ENCODE measurements at regions not wholly inside any gene's neighbourhood (a gene's known extent, or its start where the extent isn't known, plus 50 kb on each side); places are given as distances from the start of the nearest gene placed in this dataset.

- Histone ChIP-seq H3K4me1 (ENCODE audit: control insufficient read depth in 4 of 4, insufficient read depth in 4 of 4, low read length in 3 of 4) (no peaks in the 10 kb centered on the region), H3K4me3 (ENCODE audit: low read depth in 1 of 3, low read length in 3 of 3) (no peak overlapping the region), H3K36me3 (ENCODE audit: control insufficient read depth in 4 of 4, insufficient read depth in 3 of 4, low read depth in 1 of 4, low read length in 3 of 4) (no peaks in the 10 kb centered on the region), H3K9ac (ENCODE audit: low read depth in 1 of 2, low read length in 2 of 2) (no peak overlapping the region), H3K9me3 (ENCODE audit: control insufficient read depth in 4 of 4, low read length in 3 of 4) (no peaks in the 10 kb centered on the region), H3K27me3 (ENCODE audit: control insufficient read depth in 4 of 4, insufficient read depth in 4 of 4, low read length in 3 of 4) (no peaks in the 10 kb centered on the region), H3K27ac (ENCODE audit: low read depth in 1 of 2, low read length in 2 of 2) (no peak overlapping the region)
- TF ChIP-seq YY1 (IDR thresholded peaks at IDR 0.05) = no peak
- no peak for TF ChIP-seq REST (IDR thresholded peaks at IDR 0.05)
- WGBS = 90% methylated on average over 25 of the region's 25 CpGs
- DNase-seq (ENCODE audit: low spot score) = no peak
Measured at GRCh38 chr10:129056734-129057689, 410.0 kb upstream of the MGMT start.

- Histone ChIP-seq H3K4me3 (ENCODE audit: low read depth in 1 of 3, low read length in 3 of 3) (no peak overlapping the region), H3K27ac (ENCODE audit: low read depth in 1 of 2, low read length in 2 of 2) (no peak overlapping the region), H3K9ac (ENCODE audit: low read depth in 1 of 2, low read length in 2 of 2) (no peak overlapping the region), H3K9me3 (ENCODE audit: control insufficient read depth in 4 of 4, low read length in 3 of 4) (no peaks in the 10 kb centered on the region), H3K36me3 (ENCODE audit: control insufficient read depth in 4 of 4, insufficient read depth in 3 of 4, low read depth in 1 of 4, low read length in 3 of 4) (no peaks in the 10 kb centered on the region), H3K4me1 (ENCODE audit: control insufficient read depth in 4 of 4, insufficient read depth in 4 of 4, low read length in 3 of 4) (no peaks in the 10 kb centered on the region), H3K27me3 (ENCODE audit: control insufficient read depth in 4 of 4, insufficient read depth in 4 of 4, low read length in 3 of 4) (no peaks in the 10 kb centered on the region)
- 74% methylated on average over 15 of the region's 15 CpGs for WGBS
- no peak for DNase-seq (ENCODE audit: low spot score)
- no peak for TF ChIP-seq HNF4A (conservative IDR thresholded peaks at IDR 0.05)
- no peak for TF ChIP-seq SP1 (IDR thresholded peaks at IDR 0.05)
Measured at GRCh38 chr10:129057856-129058663, 409.0 kb upstream of the MGMT start.

GRCh38 chr10:129058664-129059155 is 408.3 kb upstream of the MGMT start:
- Histone ChIP-seq H3K27me3 (ENCODE audit: control insufficient read depth in 4 of 4, insufficient read depth in 4 of 4, low read length in 3 of 4) (no peaks in the 10 kb centered on the region), H3K9ac (ENCODE audit: low read depth in 1 of 2, low read length in 2 of 2) (no peak overlapping the region), H3K4me1 (ENCODE audit: control insufficient read depth in 4 of 4, insufficient read depth in 4 of 4, low read length in 3 of 4) (no peaks in the 10 kb centered on the region), H3K36me3 (ENCODE audit: control insufficient read depth in 4 of 4, insufficient read depth in 3 of 4, low read depth in 1 of 4, low read length in 3 of 4) (no peaks in the 10 kb centered on the region), H3K4me3 (ENCODE audit: low read depth in 1 of 3, low read length in 3 of 3) (no peak overlapping the region), H3K27ac (ENCODE audit: low read depth in 1 of 2, low read length in 2 of 2) (no peak overlapping the region), H3K9me3 (ENCODE audit: control insufficient read depth in 4 of 4, low read length in 3 of 4) (no peaks in the 10 kb centered on the region)
- 90% methylated on average over 9 of the region's 9 CpGs for WGBS
- TF ChIP-seq GABPA (IDR thresholded peaks at IDR 0.05 in 1 of 2, conservative IDR thresholded peaks at IDR 0.05 in 1 of 2) (no peak), HNF4A (conservative IDR thresholded peaks at IDR 0.05) (no peak), TAF1 (conservative IDR thresholded peaks at IDR 0.05) (no peak), REST (IDR thresholded peaks at IDR 0.05) (no peak), MAX (IDR thresholded peaks at IDR 0.05) (no peak), YY1 (IDR thresholded peaks at IDR 0.05) (no peak), RXRA (IDR thresholded peaks at IDR 0.05) (no peak), JUND (IDR thresholded peaks at IDR 0.05) (no peak), FOXA2 (IDR thresholded peaks at IDR 0.05) (no peak), ATF3 (IDR thresholded peaks at IDR 0.05) (no peak), CTCF (IDR thresholded peaks at IDR 0.05; ENCODE audit: low read depth, low read length, missing input control) (no peak), NR2F2 (IDR thresholded peaks at IDR 0.05) (no peak), HNF4G (IDR thresholded peaks at IDR 0.05) (no peak)
- DNase-seq (ENCODE audit: low spot score) = no peak

Measured in liver (tissue), 8 donors.